ENCODE measurements at regions not wholly inside any gene's neighbourhood (a gene's known extent, or its start where the extent isn't known, plus 50 kb on each side); places are given as distances from the start of the nearest gene placed in this dataset.
"Not testable (repeated sequence)": the region's sequence is repeated elsewhere in the genome, so short reads cannot be mapped to it uniquely, and the experiment has no call there.

DNA sequence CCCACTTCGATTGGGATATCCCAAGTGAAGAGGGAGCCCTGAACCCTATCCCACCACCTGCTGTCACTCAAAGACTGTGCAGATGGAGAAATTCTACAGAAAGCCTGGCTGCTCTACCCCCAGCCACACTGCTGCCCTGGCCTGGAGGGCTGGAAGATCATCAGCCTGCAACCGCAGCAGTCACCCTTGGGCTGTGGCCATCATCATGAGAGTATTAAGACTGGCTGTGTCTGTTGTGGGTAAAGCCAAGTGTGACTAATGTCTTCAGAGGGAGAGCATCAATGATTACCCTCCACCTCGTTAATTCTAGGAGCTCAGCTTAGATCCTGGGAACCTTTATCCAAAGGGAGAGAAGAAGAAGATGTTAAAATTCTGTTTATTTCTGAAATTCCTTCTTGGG is 221.5 kb downstream of the TFCP2L1 start:
- DNase-seq = no peak

DNA sequence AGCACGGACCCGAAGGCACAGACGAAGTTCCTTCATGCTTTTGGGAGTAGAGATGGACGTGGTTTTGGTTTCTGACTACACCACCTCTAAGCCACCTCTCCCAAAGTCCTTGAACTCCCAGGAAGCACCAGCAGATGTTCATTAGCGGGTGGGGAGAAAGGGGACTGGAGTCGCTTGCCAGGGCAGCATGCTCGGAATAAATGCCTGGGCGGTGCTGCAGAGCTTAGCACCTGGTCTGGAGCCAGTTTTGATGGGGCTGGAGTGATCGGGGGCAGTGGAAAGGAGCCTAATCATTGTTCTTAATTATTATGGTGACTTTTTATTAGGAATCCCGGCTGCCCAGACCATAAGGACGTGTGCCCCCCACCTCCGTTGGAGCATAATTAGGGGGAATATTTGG is 220.8 kb downstream of the TFCP2L1 start:
- DNase-seq = peak; percentile 77

DNA sequence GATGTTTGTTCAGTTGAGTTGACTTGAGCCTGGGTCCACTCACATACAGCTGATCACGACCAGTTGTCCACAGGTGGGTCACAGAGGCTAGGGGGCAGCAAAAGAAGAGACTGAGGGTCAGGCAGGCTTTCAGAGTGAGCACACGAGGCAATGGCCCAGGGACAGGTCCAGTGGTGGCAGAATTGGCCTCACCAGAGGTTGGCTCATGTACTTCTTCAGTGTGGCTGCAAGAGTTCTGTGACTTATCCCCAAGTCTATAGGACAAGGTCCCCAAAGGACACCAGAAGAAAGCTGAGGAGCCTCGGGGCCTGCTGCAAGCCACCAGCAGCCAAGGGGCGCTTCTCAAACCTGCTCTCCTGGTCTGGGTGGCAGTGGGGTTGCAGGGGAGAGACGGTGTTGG is 219.8 kb downstream of the TFCP2L1 start:
- no peak for DNase-seq

DNA sequence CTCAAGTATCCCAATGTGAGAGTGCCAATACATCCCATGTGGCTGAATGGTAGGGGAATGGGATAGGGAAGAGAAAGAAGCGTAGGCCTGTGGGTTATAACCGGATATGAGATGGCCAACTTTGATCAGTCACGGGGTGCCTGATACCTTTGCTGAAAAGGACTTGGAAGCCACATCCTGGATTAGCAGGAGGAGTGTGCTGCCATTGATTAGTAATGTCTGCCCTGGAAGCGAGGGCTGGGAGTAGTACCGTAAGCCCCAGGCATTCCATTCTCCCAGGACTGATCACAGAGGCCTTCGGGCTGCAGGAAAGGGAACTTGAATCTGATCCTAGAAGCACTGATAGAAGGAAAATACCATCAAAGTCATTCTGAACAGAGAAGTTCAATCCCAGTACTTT is 218.5 kb downstream of the TFCP2L1 start:
- DNase-seq = no peak

DNA sequence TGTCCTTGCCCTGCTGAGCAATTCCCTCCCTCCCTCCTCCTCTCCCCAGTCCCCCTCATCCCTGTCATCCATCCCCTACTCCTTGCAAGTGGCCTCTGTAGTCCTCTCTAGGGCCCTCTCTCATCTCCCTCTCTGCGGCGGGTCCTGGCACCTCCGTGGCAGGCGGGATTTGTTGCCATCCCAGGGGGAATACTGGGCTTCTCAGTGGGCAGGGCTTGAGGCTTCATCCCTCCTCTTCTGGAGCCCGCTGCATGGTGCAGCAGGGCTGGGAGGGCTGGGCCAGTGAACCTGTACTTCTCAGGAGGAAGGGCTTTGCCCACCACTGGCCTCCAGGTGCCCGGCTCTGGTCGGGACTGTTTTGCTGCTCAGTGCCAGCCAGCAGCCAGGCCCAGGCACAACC is 216.2 kb downstream of the TFCP2L1 start:
- DNase-seq = no peak

DNA sequence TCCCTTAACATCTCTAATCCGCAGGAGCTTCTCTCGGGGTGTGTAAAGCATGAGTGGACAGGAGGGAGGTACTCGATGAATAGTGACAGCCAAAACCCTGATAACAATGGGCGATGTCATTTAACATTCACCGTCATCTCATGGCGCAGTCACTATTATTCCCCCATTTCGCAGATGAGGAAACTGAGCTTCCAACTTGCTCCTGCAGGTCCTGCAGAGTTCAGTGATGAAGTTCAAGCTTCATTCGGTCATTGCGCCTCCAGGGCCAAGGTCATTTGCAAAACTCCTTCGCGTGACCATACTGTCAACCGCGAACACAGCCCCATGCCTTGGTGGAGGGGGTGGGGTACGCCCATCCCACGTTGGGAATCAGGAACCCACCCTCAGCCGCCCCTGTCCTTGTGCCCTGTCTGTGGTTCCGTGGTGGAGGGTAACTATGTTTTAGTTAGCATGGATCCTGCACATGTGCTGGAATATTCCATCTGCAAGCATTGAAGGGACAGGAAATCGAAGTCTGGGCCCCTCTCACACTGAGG is 215.5 kb downstream of the TFCP2L1 start:
- no peak for DNase-seq

DNA sequence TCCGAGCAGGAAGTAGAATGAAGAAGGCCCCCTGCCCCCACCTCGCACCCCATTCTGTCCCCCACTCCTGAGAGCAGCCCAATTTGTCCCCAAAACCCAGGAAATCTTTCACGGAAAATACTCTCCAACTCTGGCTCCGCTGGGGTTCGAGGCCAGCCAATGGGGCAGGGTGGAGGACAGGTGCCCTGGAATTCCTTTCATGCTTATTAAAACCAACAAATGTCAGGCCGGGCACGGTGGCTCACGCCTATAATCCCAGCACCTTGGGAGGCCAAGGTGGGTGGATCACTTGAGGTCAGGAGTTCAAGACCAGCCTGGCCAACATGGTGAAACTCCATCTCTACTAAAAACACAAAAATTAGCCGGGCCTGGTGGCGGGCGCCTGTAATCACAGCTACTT is 214.9 kb downstream of the TFCP2L1 start:
- not testable (repeated sequence) for DNase-seq

DNA sequence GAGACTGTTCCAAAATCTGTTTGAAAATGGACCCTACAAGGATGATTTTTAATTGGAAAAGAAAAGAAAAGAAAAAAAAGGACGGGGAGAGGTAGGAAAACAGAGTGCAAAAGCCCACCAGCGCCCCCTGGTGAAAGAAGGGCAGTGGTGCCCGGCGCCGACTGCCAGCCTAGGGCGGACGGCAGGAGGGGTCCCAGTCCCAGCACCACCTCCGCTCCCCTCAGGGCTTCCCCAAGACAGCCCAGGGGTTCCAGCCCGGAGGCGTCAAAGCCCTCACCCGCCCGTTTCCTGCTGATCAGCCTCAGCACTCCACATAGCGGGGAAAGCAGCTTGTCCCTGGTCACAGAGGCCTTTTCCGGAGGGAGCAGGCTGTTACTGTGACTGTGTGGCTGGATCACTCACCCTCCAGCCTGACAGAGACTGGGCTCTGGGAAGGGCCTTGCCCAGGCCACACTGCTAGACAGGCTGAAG is 213.9 kb downstream of the TFCP2L1 start:
- DNase-seq = peak; percentile 25

DNA sequence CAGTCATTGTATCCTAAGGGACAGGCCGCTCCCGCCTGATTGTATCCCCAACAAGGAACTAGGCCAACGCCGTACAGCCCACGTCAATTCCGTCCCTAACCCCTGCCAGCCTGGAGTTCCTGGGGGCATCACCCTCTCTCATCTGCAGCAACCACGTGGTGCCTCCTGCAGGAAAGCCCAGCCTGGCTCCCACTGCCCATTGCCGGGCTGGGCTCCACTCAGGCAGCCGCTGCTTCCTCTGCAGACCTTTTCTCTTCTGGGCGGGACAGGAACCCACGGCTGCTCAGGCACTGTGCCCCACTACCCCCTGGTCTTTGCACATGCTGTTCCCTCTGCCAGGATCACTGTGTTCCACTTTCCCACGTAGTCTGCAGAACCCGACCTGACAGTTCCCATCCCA is 212.2 kb downstream of the TFCP2L1 start:
- DNase-seq = no peak

DNA sequence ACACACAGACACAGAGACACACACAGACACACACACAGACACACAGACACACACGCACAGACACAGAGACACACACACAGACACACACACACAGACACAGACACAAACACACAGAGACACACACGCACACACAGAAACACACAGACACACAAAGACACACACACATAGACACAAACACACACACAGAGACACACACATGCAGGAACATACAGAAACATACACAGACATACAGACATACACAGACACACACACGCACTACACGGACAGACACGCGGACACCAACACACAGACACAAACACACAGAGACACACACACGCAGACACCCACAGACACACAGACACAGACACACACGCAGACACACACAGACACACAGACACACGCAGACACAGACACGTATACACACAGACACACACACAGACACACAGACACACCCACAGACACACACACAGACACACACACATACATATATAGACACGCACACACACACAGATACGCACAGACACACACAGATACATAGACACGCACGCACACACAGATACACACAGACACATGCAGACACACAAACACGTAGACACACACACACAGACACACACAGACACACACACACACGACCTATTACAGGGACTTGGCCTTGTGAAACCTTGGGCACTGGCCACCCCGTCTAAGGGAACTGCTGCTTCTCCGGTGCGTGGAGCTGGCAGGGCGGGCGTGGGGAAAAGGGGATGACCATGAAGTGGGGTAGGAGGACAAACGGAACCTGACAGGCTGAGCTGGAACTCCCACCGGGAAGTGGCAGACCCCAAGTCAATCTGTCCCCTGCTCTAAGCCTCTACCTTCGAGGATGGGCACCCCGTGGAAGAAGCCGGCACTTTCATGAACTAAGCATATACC is 211.4 kb downstream of the TFCP2L1 start:
- DNase-seq = no peak

DNA sequence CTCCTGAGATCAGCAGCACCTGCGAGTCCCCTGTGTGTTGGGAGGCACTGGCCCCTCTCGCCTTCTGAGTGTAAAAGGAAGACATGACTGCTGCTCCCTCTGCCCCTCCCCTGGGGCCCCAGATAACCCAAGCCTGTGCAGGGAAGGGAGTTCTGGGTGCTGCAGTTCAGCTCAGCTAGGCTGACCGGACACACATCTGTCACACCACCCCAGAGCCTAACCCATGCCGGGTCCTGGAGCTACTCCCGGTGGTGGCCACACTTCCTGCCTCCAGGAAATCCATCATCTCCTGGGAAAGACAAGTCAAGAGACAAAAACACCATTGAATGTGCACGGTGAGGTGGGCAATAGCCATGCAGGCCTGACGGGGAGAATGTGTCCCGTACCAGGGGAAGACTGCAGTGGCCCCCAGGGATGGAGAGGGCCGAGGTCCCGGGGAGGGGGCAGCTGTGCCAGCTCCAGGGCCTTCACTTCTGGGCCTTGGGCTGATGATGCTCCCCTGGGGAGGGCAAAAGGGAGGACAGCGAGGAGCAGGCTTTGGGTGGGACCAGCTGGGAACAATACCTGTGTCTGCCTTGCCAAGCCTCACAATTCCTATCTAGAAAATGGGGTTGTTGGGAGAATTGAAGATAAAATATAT is 210.6 kb downstream of the TFCP2L1 start:
- DNase-seq = no peak

DNA sequence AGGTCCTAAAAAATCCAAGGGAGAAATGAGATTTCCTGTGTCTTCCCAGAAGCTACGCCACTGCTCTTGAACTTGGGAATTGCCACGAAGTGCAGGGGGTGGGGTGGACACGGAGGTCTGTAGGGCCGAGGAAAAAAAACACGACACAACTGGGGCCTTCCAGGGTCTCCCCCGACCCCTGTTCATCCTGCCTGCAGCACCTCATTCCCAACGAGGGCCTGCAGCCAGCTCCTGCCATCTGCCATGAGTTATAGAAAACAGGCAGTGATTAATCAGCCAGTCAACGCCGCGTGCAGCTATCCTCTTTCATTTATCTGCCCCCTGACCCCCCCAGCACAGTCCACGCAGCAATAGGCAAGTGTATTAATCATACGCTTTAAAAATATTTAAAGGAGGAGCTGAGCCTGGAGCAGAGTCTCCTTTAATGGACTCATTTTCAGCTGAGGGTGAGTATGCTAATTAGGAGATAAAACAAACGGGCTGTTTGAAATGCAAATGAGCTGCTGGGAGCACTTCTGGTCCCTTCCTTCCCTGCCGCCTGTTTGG is 209.9 kb downstream of the TFCP2L1 start:
- DNase-seq = peak; percentile 84

DNA sequence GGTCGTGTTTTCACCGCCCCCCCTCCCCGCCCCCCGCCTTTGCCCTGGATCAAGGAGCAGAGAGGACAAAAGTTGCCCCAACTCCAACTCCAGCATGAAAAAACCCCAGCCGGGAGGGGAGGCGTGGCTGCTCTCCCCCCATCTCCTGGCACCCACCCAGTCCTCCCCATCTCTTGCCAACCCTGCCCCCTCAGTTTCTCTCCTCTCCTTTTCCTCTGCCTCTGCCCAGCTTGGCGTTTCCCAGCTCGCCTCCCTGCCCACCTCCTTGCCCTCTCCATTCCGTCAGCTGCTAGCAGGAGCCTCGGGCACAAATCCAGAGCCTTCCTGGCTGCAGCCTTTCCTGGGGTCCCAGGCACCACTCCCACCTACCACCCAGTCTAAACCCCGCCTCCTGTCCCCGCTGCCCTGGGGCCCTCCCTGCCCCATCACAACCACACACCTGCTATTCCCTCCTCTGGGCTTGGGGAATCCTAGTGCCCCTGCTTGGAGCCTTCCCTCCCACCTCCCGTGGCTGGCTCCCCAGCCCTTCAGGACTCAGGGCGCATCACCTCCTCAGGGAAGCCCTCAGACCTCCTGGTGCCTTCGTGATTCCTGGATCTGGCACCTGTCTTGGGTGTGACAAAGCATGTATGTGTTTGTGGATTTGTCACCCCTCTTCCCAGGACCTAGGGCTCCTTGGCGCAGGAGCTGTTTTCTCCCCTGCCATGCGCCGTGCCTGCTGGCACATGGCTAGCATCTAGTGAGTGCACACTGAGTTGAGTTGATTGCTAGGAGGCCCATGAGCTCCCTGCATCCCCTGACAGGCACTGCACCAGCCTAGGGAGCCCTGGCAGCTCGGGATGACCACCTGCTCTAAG is 209.1 kb downstream of the TFCP2L1 start:
- DNase-seq = no peak

DNA sequence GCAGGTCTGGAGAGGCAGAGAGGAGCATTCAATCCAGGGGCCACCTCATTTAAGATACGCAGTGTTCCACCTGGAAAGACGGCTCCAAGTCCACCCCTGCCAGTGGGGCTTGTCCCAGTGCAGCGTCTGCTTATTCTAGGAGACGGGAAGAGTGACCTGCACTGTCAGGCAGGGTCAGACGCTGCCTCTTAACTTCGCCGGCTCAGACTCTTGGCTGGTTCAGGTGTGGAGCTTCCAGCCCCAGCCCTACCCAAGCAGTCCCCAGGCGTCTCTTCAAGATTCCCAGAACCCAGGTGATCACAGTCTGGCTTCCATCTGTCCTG is 208.5 kb downstream of the TFCP2L1 start:
- no peak for DNase-seq

DNA sequence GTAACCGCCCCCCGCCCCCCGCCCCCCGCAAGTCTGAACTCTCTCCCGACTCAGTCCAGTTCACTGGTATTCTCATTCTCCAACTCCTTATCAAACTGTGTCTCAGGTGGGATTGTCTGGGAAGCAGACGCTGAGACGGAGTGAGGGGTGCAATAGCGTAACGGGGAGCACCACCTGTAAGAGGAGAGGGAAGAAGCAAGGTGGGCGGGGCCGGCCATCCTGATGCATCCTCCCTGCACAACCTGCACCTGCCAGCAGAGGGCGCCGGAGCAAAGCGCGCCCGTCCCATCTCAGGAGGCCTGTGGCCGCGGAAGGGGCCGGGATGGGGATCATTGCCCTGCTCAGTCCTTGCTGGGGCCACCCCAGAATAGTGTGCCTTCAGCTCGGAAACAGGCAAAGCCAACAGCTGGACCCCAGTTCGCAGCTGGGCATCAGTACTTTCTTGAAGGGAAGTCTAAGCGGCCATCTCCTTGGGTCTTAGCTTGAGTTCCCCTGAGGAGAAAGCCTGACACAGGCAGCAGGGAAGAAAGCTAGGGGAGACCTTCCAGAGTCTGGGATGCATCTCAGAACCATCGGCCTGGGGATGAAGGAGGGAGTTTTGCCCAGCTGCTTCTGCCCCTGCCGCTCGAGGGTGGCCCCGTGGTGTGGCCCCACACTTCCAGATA is 208.0 kb downstream of the TFCP2L1 start:
- DNase-seq = peak; percentile 26

DNA sequence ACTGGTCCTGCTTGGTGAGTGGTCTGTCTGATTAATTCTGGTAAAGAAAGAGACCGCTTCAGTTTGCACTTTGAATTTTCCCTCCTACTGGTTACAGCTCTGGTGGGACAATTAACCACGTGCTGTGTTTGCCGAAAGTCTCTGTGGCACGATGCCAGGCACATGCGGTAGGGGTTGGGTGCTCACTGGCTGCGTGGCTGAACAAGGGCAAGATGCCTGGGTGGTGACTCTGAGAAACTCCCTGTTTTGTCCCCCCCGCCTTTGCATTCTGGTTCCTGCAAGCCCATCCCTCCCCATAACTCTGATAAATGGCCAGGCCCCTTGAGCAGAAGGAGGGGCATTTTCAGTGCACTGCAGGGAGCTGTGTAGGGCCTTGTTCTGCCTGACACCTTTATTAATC is 206.1 kb downstream of the TFCP2L1 start:
- DNase-seq = no peak

DNA sequence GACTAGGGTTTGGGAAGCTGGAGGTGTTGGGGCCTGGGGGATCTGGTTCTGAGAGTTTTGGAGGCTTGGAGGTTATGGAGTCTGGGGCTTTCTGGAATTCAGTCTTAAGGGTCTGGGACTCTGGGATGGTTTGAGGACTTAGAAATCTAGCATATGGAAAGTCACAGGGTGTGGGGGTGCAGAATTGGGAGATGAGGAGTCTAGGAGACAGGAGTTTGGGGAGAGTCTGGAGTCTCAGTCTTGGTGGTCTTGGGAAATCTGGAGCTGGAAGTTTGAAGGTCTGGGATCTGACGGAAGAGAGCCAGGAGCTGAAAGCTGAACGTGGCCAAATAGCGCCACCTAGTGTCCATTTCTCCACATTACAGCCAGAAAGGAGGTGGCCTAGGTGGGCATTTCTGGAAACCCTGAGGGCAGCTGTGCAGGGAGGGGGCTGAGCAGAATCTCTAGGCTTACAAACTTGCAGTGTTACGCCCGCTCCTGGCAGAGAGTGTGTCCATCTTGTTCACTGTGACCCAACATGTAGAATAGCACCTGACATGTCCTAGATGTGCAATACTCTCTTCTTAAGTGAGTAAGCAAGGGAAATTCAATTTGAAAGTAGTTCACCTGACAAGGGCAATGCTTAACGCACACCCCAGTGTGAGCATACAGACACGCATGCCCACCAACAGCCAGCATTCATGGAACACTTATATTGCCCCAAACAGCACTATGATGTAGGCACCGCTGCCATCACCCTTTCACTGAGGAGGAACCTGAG is 204.8 kb downstream of the TFCP2L1 start:
- DNase-seq = peak; percentile 32

DNA sequence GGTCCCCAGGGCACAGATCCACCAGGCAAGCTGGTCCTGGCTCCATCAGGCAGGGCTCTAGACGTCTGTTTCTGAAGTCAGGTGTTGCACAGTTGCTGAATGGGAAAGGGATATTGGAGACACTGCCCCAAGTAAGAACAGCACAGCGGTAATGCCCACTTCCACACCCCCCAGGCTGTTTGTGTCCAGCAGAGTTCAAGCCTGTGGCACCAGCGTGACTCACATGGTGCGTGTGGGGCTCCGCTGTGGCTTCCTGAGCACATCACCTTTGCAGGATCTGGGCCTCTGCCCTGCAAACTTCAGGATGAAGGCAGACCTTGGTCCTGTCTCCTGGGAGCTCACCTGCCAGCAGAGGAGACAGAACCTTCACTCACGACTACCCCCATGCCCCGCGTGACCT is 203.3 kb downstream of the TFCP2L1 start:
- DNase-seq = no peak

DNA sequence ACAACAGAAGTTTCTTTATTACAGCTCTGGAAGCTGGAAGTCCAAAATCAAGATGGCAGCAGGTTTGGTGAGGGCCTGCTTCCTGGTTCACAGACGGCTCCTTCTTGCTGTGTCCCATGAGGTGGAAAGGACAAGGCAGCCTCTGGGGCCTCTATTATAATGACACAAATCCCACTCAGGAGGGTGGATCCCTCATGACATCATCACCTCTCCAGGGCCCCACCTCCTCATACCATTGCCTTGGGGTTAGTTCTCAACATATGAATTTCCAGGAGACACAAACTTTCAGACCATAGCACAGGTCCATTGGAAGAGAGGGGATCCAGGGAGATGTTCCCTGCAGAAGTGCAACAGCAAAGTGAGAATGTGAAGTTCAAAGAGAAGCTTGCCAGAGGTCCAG is 202.8 kb downstream of the TFCP2L1 start:
- DNase-seq = no peak

DNA sequence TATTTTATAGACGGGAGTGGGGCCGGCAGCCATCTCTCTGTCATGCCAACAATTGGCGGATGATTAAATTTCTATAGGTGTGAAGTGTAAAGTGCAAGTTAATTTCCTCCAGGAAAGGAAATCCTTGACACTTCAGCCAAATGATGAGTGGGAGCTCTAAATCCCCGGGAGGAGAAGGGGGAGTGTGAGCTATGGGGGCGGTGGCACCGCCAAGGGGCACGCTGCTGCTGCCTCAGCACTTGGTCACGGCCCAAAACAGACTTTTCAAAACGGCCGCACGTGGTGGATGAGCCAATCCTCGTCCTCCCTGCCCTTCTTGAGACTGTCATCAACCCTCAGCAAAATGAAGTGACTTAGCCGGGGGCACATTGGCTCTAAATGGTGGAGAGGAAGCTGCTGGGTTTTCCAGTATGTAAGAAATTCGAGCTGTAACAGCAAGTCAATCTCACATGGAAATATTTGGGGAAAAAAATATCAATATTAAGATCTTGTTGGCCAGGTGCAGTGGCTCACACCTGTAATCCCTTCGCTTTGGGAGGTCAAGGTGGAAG is 200.8 kb downstream of the TFCP2L1 start:
- DNase-seq = no peak

DNA sequence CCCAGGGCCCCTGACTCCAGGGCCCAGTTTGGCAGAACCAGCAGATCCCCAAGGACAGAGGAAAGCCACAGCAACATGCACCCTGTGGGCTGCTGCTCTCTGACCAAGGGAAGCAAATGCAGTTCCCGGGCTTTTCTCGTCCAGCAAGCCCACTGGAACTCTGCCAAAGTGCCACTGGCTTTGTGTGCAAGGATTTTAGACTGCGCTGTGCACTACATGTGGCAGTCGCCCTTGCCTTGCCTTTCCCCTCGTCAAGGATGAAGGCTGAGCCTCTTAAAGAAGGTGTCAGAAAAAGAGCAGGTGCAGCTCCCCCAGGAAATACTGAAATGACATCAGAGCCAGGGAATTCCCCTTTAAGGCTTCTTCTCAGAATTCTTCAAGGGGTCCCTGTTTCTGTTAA is 199.2 kb downstream of the TFCP2L1 start:
- no peak for DNase-seq
